Activated CD4-positive, alpha-beta memory T cell treated with anti-CD3 and anti-CD28 coated beads for 36 hours (primary cell): ENCODE measurements at regions not wholly inside any gene's neighbourhood (a gene's known extent, or its start where the extent isn't known, plus 50 kb on each side); places are given as distances from the start of the nearest gene placed in this dataset.
"Not testable (repeated sequence)": the region's sequence is repeated elsewhere in the genome, so short reads cannot be mapped to it uniquely, and the experiment has no call there.

Source experiments
- CTCF ChIA-PET: fragments of 350-600 bp; sonication (Branson Sonifier 250); formaldehyde crosslinking; loops from one replicate; lab custom pipeline; 2021; ENCODE audit warnings: antibody characterized with exemption, inconsistent platforms; lab: Charles Lee
- POLR2A ChIA-PET: fragments of 350-600 bp; sonication (Branson Sonifier 250); formaldehyde crosslinking; loops from one replicate; lab custom pipeline; 2021; ENCODE audit warnings: antibody characterized with exemption; lab: Charles Lee
- DNase-seq: peaks from one replicate; pipeline ENCODE4 v3.0.0-alpha.2; 2020
- H3K27ac Mint-ChIP-seq: one replicate; pipeline ENCODE4 v1.8.0; 2021; ENCODE audit warnings: mixed read lengths
- H3K27me3 Mint-ChIP-seq: one replicate; pipeline ENCODE4 v1.8.0; 2021; ENCODE audit warnings: mixed read lengths
- H3K36me3 Mint-ChIP-seq: one replicate; pipeline ENCODE4 v1.8.0; 2021; ENCODE audit warnings: mixed read lengths
- H3K4me1 Mint-ChIP-seq: one replicate; pipeline ENCODE4 v1.8.0; 2021; ENCODE audit warnings: low read depth, mixed read lengths
- H3K4me3 Mint-ChIP-seq: one replicate; pipeline ENCODE4 v1.8.0; 2021; ENCODE audit warnings: mild to moderate bottlenecking, mixed read lengths
- H3K9me3 Mint-ChIP-seq: one replicate; pipeline ENCODE4 v1.8.0; 2021; ENCODE audit warnings: mixed read lengths
- intact Hi-C: fragments of 100-400 bp; cut with micrococcal nuclease; formaldehyde crosslinking; loops from one replicate; pipeline ENCODE4 v1.15.1; 2023

DNA sequence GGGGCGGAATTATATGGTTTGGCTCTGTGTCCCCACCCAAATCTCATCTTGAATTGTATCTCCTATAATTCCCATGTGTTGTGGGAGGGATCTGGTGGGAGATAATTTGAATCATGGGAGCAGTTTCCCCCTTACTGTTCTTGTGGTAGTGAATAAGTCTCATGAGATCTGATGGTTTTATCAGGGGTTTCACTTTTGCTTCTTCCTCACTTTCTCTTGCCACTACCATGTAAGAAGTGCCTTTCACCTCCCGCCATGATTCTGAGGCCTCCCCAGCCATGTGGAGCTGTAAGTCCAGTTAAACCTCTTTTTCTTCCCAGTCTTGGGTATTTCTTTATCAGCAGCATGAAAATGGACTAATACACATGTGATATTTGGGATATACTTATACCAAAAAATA is 63.2 kb upstream of the SSBP3 start:
- H3K36me3 Mint-ChIP-seq, H3K4me3 Mint-ChIP-seq, H3K27me3 Mint-ChIP-seq, intact Hi-C loops, H3K4me1 Mint-ChIP-seq, POLR2A ChIA-PET, H3K9me3 Mint-ChIP-seq, DNase-seq, H3K27ac Mint-ChIP-seq: not testable (repeated sequence)
- CTCF ChIA-PET: interaction anchor here (1.4 kb wide), 1 partner anchor 17 kb away, joined by 3 read pairs; no protein-coding TSS in a partner anchor

DNA sequence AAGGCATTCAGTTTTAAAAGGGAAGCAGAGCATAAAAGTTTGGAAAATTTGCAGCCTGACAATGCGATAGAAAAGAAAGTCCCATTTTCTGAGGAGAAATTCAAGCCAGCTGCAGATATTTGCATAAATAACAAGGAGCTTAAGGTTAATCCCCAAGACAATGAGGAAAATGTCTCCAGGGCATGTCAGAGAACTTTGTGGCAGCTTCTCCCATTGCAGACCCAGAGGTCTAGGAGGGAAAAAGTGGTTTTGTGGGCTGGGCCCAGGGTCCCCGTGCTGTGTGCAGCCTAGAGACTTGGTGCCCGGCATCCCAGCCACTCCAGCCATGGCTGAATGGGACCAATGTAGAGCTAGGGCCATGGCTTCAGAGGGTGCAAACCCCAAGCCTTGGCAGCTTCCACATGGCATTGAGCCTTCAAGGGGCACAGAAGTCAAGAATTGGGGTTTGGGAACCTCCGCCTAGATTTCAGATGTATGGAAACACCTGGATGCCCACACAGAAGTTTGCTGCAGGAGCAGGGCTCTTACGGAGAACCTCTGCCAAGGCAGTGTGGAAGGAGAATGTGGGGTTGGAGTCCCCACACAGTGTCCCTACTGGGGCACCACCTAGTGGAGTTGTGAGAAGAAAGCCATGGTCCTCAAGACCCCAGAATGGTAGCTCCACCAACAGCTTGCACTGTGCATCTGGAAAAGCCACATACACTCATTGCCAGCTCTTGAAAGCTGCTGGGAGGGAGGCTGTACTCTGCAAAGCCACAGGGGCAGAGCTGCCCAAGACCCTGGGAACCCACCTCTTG is 62.3 kb upstream of the SSBP3 start:
- CTCF ChIA-PET: interaction anchor here (1.3 to 1.4 kb wide), 2 partner anchors 18 to 21 kb away, joined by 3 to 4 read pairs; no protein-coding TSS in a partner anchor
- H3K27me3 Mint-ChIP-seq, H3K9me3 Mint-ChIP-seq, H3K27ac Mint-ChIP-seq, H3K36me3 Mint-ChIP-seq, intact Hi-C loops, H3K4me3 Mint-ChIP-seq, DNase-seq, POLR2A ChIA-PET: not testable (repeated sequence)
- H3K4me1 Mint-ChIP-seq: peaks cover 13% of the 10 kb centered on the region

- Mint-ChIP-seq H3K27me3 (no peaks in the 10 kb centered on the region), H3K4me1 (peaks cover 24% of the 10 kb centered on the region), H3K36me3 (no peaks in the 10 kb centered on the region), H3K9me3 (no peaks in the 10 kb centered on the region), H3K4me3 (no peak overlapping the region), H3K27ac (no peak overlapping the region)
- intact Hi-C loops: no loop called here
- CTCF ChIA-PET: no interaction called here
- POLR2A ChIA-PET: interaction anchor here (1.2 kb wide), 1 partner anchor 58 kb away, joined by 3 read pairs; no protein-coding TSS in a partner anchor
- no peak for DNase-seq
Observed at GRCh38 chr1:54465351-54465811, 59.2 kb upstream of the SSBP3 start.

DNA sequence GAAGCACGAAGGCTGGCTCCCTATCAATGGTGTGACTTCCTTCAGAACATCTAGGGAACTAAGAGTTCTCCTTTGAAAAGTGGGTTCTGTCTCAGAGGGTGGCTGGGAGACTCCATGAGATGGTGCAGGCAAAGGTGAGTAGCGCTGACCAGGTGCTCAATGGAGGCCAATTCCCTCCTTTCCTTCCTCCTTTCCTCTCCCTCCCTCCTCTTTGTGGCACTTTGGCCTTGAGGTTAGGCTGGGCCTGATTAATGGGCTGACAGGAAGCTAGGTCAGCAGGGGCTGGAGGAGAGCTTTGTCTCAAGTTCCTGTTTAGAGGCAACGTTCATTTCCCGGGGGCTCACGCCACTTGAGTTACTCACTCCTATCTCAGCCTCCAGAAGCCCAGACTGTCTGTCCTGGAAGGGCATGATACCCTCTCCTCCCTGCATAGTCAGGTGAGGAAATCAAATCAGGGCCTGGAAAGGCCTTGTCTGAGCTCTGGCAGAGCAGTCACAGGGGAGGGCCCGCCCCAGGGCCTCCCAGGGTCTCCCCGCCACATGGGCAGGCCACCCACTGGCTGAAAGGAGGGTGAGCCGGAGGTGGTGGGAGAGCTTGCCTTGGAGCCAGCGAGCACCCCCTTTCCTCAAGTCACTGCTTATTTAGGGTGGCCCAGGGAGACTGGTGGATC is 58.4 kb upstream of the SSBP3 start:
- Mint-ChIP-seq H3K4me3 (no peak overlapping the region), H3K27ac (peak overlapping the region; percentile 15), H3K27me3 (no peaks in the 10 kb centered on the region), H3K9me3 (no peaks in the 10 kb centered on the region), H3K36me3 (no peaks in the 10 kb centered on the region), H3K4me1 (peaks cover 32% of the 10 kb centered on the region)
- CTCF ChIA-PET: interaction anchor here (0.6 to 1.3 kb wide), 2 partner anchors 35 to 357 kb away, joined by 3 read pairs; no protein-coding TSS in a partner anchor
- DNase-seq: no peak
- intact Hi-C loops: no loop called here
- POLR2A ChIA-PET: interaction anchor here (1.2 kb wide), 1 partner anchor 57 kb away, joined by 3 read pairs; no protein-coding TSS in a partner anchor

DNA sequence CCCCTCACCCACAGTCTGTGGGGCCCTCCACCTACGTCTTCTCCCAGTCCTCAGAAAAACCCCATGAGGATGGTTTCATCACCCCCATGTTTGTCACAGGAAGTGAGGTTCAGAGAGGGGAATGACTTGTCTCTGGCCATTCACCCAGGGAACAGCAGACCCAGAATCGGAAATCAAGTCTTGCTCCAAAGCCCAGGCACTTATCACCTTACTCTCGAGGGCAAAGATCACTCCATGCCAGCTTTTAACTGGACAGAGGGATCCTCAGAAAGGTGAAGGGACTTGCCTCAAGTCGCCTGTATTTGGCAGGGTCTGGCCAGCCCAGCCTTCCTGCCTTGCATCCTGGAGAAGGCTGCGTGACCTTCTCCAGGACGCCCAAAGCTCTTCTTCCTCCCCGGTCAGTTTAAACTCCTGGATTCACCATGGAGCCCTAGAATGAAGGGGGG is 57.9 kb upstream of the SSBP3 start:
- Mint-ChIP-seq H3K4me1 (peaks cover 36% of the 10 kb centered on the region), H3K27me3 (no peaks in the 10 kb centered on the region), H3K4me3 (no peak overlapping the region), H3K27ac (peak overlapping the region; percentile 15), H3K36me3 (no peaks in the 10 kb centered on the region), H3K9me3 (no peaks in the 10 kb centered on the region)
- ChIA-PET POLR2A (interaction anchor here (1.2 kb wide), 1 partner anchor 57 kb away, joined by 3 read pairs; no protein-coding TSS in a partner anchor), CTCF (interaction anchor here (1.3 kb wide), 1 partner anchor 35 kb away, joined by 3 read pairs; no protein-coding TSS in a partner anchor)
- intact Hi-C loops: no loop called here
- peak; percentile 59 for DNase-seq

GRCh38 chr1:54463259-54464030 is 57.3 kb upstream of the SSBP3 start:
- ChIA-PET CTCF (interaction anchor here (1.3 kb wide), 1 partner anchor 36 kb away, joined by 3 read pairs; no protein-coding TSS in a partner anchor), POLR2A (no interaction called here)
- no peak for DNase-seq
- Mint-ChIP-seq H3K36me3 (no peaks in the 10 kb centered on the region), H3K4me1 (peaks cover 36% of the 10 kb centered on the region), H3K27ac (peak overlapping the region; percentile 15), H3K27me3 (no peaks in the 10 kb centered on the region), H3K4me3 (no peak overlapping the region), H3K9me3 (no peaks in the 10 kb centered on the region)
- intact Hi-C loops: no loop called here

DNA sequence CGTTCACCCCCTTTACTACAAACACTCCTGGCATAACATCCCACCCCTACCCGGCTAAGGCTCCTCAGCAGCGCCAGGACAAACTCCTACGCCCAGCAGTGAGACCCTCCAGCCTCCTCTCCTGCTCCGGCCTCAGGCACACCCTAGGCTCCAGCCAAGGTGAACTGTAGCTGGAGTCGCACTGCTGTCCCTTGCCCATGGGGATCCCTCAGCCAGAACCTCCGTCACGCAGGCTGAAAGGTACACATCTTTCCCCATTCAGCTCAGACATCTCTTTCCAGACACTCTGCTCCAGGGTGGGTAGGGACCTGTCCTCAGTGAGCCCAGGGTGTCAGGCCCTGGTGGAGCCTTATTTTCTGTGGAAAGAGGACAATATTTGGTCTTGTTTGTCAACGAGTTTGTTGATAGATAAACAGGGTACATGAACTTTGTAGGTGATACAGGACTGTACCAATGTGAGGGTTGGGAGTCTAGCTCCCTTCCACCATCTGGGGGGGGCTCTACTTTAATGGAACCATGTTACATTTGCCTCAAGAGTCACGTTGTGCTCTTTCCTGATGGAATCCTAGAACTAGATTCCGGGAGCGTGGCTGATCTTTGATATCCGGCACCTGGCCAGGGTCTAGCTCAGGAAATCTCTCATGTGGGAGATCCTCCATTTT is 56.5 kb upstream of the SSBP3 start:
- Mint-ChIP-seq H3K36me3 (no peaks in the 10 kb centered on the region), H3K27ac (no peak overlapping the region), H3K27me3 (no peaks in the 10 kb centered on the region), H3K4me3 (no peak overlapping the region), H3K4me1 (peaks cover 40% of the 10 kb centered on the region), H3K9me3 (no peaks in the 10 kb centered on the region)
- intact Hi-C loops: no loop called here
- CTCF ChIA-PET: interaction anchor here (0.9 kb wide), 1 partner anchor 151 kb away, joined by 3 read pairs; no protein-coding TSS in a partner anchor
- POLR2A ChIA-PET: no interaction called here
- DNase-seq: no peak

DNA sequence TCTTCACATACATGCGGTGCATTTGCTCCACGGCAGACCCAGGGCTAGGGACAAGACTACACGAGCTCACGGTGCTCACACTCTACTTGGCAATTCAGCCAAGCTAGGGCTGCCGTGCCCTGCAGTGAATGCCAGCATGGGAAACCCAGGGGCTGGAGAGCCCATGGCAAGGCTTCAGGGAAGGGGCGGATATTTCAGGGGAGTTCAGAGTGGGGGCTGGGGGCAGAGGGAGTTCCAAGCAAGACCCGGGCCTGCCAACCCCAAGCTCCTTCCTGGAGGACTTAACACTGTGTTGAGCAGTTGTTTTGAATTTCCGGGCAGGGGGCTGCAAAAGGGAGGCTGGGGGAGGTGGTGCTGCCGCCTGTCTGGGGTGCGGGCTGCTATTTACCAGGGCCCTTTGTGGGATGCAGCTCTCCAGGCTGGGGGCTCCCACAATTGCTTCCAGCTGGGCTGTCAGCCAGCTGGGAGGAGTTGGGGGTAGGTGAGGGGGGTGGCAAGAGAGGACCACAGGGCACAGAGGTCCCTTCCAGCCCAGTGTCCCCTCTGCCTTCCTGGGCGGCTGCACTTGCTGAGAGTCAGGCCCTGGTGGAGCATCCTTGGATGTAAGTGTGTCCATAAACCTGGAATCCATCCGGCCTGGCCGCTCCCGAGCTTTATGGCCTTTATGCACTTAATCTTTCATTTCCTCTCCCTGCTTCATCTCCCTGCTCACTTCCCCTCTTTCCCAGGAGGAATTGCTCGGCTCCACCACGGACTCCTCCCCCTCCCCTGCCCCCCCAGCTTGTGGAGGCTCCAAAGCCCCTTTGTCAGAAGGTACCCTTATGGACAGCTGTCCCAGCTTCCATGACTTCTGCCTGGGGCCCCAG is 55.8 kb upstream of the SSBP3 start:
- intact Hi-C loops: no loop called here
- Mint-ChIP-seq H3K36me3 (no peaks in the 10 kb centered on the region), H3K4me3 (no peak overlapping the region), H3K4me1 (peaks cover 40% of the 10 kb centered on the region), H3K27me3 (no peaks in the 10 kb centered on the region), H3K27ac (no peak overlapping the region), H3K9me3 (no peaks in the 10 kb centered on the region)
- ChIA-PET POLR2A (no interaction called here), CTCF (interaction anchor here (0.8 to 0.9 kb wide), 2 partner anchors 28 to 150 kb away, joined by 3 read pairs; no protein-coding TSS in a partner anchor)
- no peak for DNase-seq

DNA sequence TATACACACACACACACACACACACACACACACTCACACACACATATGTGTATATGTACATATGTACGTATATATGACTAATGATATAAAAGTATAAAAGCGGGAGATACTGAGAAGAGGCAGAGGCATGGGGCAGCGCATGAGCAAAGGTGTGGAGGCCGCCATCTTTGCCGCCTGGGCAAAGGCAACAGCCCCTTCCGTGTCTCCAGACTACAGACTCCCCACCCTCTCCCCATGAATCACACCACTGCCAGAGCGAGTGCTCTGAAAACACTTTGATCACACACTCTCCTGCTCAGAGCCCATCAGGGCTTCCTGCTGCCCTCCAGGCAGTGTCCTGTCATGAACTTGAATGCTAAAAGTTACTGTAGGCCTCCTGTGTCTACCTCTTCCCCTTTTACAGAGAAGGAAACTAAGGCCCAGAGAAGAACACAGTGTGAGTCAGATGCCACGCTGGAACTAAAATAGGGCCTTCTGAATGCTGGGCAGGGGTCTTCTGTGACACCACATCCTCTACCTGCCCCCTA is 54.7 kb upstream of the SSBP3 start:
- ChIA-PET CTCF (interaction anchor here (0.8 kb wide), 1 partner anchor 29 kb away, joined by 3 read pairs; no protein-coding TSS in a partner anchor), POLR2A (no interaction called here)
- Mint-ChIP-seq H3K36me3 (no peaks in the 10 kb centered on the region), H3K4me1 (peaks cover 40% of the 10 kb centered on the region), H3K27ac (peak overlapping the region; percentile 12), H3K27me3 (no peaks in the 10 kb centered on the region), H3K4me3 (no peak overlapping the region), H3K9me3 (no peaks in the 10 kb centered on the region)
- no peak for DNase-seq
- intact Hi-C loops: no loop called here

- Mint-ChIP-seq H3K36me3 (no peaks in the 10 kb centered on the region), H3K4me1 (peaks cover 40% of the 10 kb centered on the region), H3K27ac (peak overlapping the region; percentile 56), H3K27me3 (no peaks in the 10 kb centered on the region), H3K4me3 (no peak overlapping the region), H3K9me3 (no peaks in the 10 kb centered on the region)
- DNase-seq: peak; percentile 61
- POLR2A ChIA-PET: no interaction called here
- CTCF ChIA-PET: interaction anchor here (0.6 kb wide), 1 partner anchor 29 kb away, joined by 3 read pairs; no protein-coding TSS in a partner anchor
- intact Hi-C loops: no loop called here
Observed at GRCh38 chr1:54460351-54460750, 54.2 kb upstream of the SSBP3 start.
